Astrocyte (in vitro differentiated cells and primary cell): ENCODE measurements at regions not wholly inside any gene's neighbourhood (a gene's known extent, or its start where the extent isn't known, plus 50 kb on each side); places are given as distances from the start of the nearest gene placed in this dataset.
"Not testable (repeated sequence)": the region's sequence is repeated elsewhere in the genome, so short reads cannot be mapped to it uniquely, and the experiment has no call there.

ENCODE experiments used
- DNase-seq: peaks from one replicate; pipeline ENCODE4 v3.0.0-alpha.2; 2010; ENCODE audit warnings: low read depth
- FAIRE-seq: peaks from 2 replicates; lab custom pipeline; 2011; peaks lifted over from hg19 to GRCh38; lab: Jason Lieb, UNC
- H2AFZ ChIP-seq: 2 replicates; pipeline ENCODE4 v1.6.0; 2012; ENCODE audit warnings: low read depth, low read length, inconsistent platforms
- H3K27ac ChIP-seq: 2 replicates; pipeline ENCODE4 v1.5.1; 2011; ENCODE audit warnings: low read depth, low read length, inconsistent platforms
- H3K27me3 ChIP-seq: 2 replicates; pipeline ENCODE4 v1.6.0; 2011; ENCODE audit warnings: low read length, inconsistent platforms; ENCODE audit not compliant: insufficient read depth
- H3K36me3 ChIP-seq: 2 replicates; pipeline ENCODE4 v1.5.1; 2011; ENCODE audit warnings: low read length, inconsistent platforms; ENCODE audit not compliant: insufficient read depth
- H3K4me1 ChIP-seq: 2 replicates; pipeline ENCODE4 v1.5.1; 2011; ENCODE audit warnings: low read length, inconsistent platforms; ENCODE audit not compliant: insufficient read depth
- H3K4me2 ChIP-seq: 2 replicates; pipeline ENCODE4 v1.6.0; 2012; ENCODE audit warnings: low read length, inconsistent platforms
- H3K4me3 ChIP-seq: 2 replicates; pipeline ENCODE4 v1.5.1; 2011; ENCODE audit warnings: low read depth, mild to moderate bottlenecking, low read length, inconsistent platforms; ENCODE audit not compliant: insufficient read depth
- H3K79me2 ChIP-seq: 2 replicates; pipeline ENCODE4 v1.6.0; 2012; ENCODE audit warnings: mild to moderate bottlenecking, low read length, inconsistent platforms; ENCODE audit not compliant: insufficient read depth
- H3K9ac ChIP-seq: 2 replicates; pipeline ENCODE4 v1.6.0; 2012; ENCODE audit warnings: mild to moderate bottlenecking, low read length, inconsistent platforms
- H3K9me3 ChIP-seq: 2 replicates; pipeline ENCODE4 v1.5.1; 2012; ENCODE audit warnings: low read depth, mild to moderate bottlenecking, low read length, inconsistent platforms; ENCODE audit not compliant: insufficient read depth
- H4K20me1 ChIP-seq: 2 replicates; pipeline ENCODE4 v1.6.0; 2012; ENCODE audit warnings: low read length, inconsistent platforms; ENCODE audit not compliant: insufficient read depth
- H3K27ac Mint-ChIP-seq: one replicate; pipeline ENCODE4 v1.8.0; 2021; ENCODE audit warnings: mild to moderate bottlenecking, mixed read lengths; ENCODE audit not compliant: unreplicated experiment
- H3K27me3 Mint-ChIP-seq: one replicate; pipeline ENCODE4 v1.8.0; 2021; ENCODE audit warnings: low read depth, mixed read lengths; ENCODE audit not compliant: unreplicated experiment
- H3K36me3 Mint-ChIP-seq: one replicate; pipeline ENCODE4 v1.8.0; 2021; ENCODE audit warnings: low read depth, mixed read lengths; ENCODE audit not compliant: unreplicated experiment
- H3K4me1 Mint-ChIP-seq: one replicate; pipeline ENCODE4 v1.8.0; 2021; ENCODE audit warnings: low read depth, mixed read lengths; ENCODE audit not compliant: unreplicated experiment
- H3K4me3 Mint-ChIP-seq: one replicate; pipeline ENCODE4 v1.8.0; 2021; ENCODE audit warnings: mild to moderate bottlenecking, moderate library complexity, mixed read lengths; ENCODE audit not compliant: unreplicated experiment
- H3K9me3 Mint-ChIP-seq: one replicate; pipeline ENCODE4 v1.8.0; 2021; ENCODE audit warnings: mild to moderate bottlenecking, mixed read lengths; ENCODE audit not compliant: unreplicated experiment
- EZH2 ChIP-seq: IDR thresholded peaks from 2 replicates; pipeline ENCODE4 v1.6.1; 2012; ENCODE audit warnings: mild to moderate bottlenecking, low read length, inconsistent platforms; ENCODE audit not compliant: insufficient read depth
- TF ChIP-seq, protein P1 (sequence below): IDR thresholded peaks from 2 replicates; pipeline ENCODE4 v1.5.1; 2011; ENCODE audit warnings: low read depth, mild to moderate bottlenecking, inconsistent platforms, low read length, moderate library complexity; ENCODE audit not compliant: insufficient read depth

DNA sequence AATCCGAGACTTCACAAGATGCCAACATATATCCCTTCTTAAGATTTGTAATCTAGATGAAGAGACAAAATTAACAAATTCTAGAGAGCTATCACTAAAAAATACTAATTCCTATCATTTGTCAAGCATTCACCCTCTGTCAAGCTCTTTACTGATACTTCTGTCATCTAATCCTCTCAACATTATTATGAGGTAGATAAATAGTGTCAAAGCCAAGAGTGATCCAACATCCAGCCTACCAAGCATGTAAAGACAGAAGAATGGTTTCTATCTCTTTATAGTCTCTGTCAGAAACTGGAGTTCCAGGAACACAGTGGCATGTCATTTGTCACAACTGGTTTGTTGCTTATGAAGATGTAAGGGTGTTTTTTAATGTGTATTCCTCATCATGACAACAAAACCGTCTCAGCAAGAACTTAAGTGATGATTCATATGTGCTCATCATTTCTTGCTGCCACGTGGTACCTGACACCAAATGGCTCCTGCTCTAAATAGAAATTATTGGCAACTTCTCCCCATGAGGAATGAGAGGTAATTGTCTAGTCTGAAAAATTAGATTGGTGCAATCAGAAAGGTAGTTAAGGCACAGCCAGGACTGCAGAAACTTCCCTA is 196.8 kb downstream of the TOX3 start:
- no peak overlapping the region for H3K4me3 ChIP-seq
- no peak overlapping the region for H3K4me3 Mint-ChIP-seq
- no peak overlapping the region for H3K4me2 ChIP-seq
- H3K27ac ChIP-seq, result no peak overlapping the region
- no peaks in the 10 kb centered on the region for H3K9me3 Mint-ChIP-seq
- H3K36me3 ChIP-seq, result no peaks in the 10 kb centered on the region
- no peak overlapping the region for H3K9ac ChIP-seq
- H3K4me1 Mint-ChIP-seq, result no peaks in the 10 kb centered on the region
- H3K79me2 ChIP-seq, result no peaks in the 10 kb centered on the region
- no peaks in the 10 kb centered on the region for H3K36me3 Mint-ChIP-seq
- no peaks in the 10 kb centered on the region for H3K27me3 ChIP-seq
- FAIRE-seq (no peak), DNase-seq (no peak)
- H4K20me1 ChIP-seq, result no peaks in the 10 kb centered on the region
- no peaks in the 10 kb centered on the region for H3K4me1 ChIP-seq
- H2AFZ ChIP-seq, result no peak overlapping the region
- TF ChIP-seq EZH2, result no peak
- TF ChIP-seq, protein P1, sequence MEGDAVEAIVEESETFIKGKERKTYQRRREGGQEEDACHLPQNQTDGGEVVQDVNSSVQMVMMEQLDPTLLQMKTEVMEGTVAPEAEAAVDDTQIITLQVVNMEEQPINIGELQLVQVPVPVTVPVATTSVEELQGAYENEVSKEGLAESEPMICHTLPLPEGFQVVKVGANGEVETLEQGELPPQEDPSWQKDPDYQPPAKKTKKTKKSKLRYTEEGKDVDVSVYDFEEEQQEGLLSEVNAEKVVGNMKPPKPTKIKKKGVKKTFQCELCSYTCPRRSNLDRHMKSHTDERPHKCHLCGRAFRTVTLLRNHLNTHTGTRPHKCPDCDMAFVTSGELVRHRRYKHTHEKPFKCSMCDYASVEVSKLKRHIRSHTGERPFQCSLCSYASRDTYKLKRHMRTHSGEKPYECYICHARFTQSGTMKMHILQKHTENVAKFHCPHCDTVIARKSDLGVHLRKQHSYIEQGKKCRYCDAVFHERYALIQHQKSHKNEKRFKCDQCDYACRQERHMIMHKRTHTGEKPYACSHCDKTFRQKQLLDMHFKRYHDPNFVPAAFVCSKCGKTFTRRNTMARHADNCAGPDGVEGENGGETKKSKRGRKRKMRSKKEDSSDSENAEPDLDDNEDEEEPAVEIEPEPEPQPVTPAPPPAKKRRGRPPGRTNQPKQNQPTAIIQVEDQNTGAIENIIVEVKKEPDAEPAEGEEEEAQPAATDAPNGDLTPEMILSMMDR, result no peak
- H3K27me3 Mint-ChIP-seq, result no peaks in the 10 kb centered on the region
- no peak overlapping the region for H3K27ac Mint-ChIP-seq
- no peaks in the 10 kb centered on the region for H3K9me3 ChIP-seq

DNA sequence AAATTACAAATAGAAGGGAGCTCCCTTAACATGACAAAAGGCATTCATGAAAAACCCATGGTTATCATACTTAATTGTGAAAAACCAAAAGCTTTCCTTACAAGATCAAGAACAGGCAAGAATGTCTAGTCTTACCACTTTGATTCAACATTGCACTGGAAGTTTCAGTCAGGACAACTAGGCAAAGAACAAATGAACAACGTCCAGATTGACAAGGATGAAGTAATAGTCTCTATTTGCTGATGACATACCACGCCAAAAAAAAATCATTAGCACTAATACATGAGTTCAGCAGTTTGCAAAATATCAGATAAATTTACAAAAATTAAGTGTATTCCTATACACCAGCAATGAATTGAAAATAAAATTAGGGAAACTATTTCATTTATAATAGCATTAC is 200.2 kb downstream of the TOX3 start:
- no peak overlapping the region for H3K4me3 Mint-ChIP-seq
- Histone ChIP-seq H3K9ac (no peak overlapping the region), H3K4me1 (no peaks in the 10 kb centered on the region), H4K20me1 (no peaks in the 10 kb centered on the region), H3K36me3 (no peaks in the 10 kb centered on the region), H3K27ac (no peak overlapping the region), H3K4me2 (no peak overlapping the region), H3K27me3 (no peaks in the 10 kb centered on the region), H2AFZ (no peak overlapping the region), H3K79me2 (no peaks in the 10 kb centered on the region), H3K4me3 (no peak overlapping the region), H3K9me3 (no peaks in the 10 kb centered on the region)
- no peaks in the 10 kb centered on the region for H3K9me3 Mint-ChIP-seq
- H3K36me3 Mint-ChIP-seq, result no peaks in the 10 kb centered on the region
- no peaks in the 10 kb centered on the region for H3K4me1 Mint-ChIP-seq
- H3K27ac Mint-ChIP-seq, result no peak overlapping the region
- FAIRE-seq (no peak), DNase-seq (no peak)
- H3K27me3 Mint-ChIP-seq, result no peaks in the 10 kb centered on the region
- TF ChIP-seq, protein P1, result no peak
- TF ChIP-seq EZH2, result no peak

DNA sequence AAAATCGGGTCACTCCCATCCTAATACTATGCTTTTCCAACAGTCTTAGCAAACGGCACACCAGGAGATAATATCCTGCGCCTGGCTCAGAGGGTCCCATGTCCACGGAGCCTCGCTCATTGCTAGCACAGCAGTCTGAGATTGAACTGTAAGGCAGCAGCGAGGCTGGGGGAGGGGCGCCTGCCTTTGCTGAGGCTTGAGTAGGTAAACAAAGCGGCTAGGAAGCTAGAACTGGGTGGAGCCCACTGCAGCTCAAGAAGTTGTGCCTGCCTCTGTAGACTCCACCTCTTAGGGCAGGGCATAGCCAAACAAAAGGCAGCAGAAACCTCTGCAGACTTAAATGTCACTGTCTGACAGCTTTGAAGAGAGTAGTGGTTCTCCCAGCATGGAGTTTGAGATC is 213.3 kb downstream of the TOX3 start:
- not testable (repeated sequence) for H3K4me2 ChIP-seq, H3K4me1 ChIP-seq, DNase-seq, H4K20me1 ChIP-seq, H3K27ac ChIP-seq, H3K36me3 ChIP-seq, H3K9ac ChIP-seq, H3K79me2 ChIP-seq, H3K9me3 ChIP-seq, H3K4me3 Mint-ChIP-seq, H3K27me3 ChIP-seq, H3K27ac Mint-ChIP-seq, FAIRE-seq, H3K4me1 Mint-ChIP-seq, H2AFZ ChIP-seq, H3K36me3 Mint-ChIP-seq, H3K27me3 Mint-ChIP-seq, H3K4me3 ChIP-seq
- peaks cover 26% of the 10 kb centered on the region for H3K9me3 Mint-ChIP-seq
